Mesenchymal stem cell (in vitro differentiated cells and primary cell): ENCODE measurements at regions not wholly inside any gene's neighbourhood (a gene's known extent, or its start where the extent isn't known, plus 50 kb on each side); places are given as distances from the start of the nearest gene placed in this dataset.
A peak's percentile ranks its signal among the peaks of the same experiment; 100 is the strongest.

Experiments
- DNase-seq: peaks from one replicate; pipeline ENCODE4 v3.0.0-alpha.2; 2013
- H2AFZ ChIP-seq: one replicate; pipeline ENCODE4 v1.6.1; 2013; ENCODE audit warnings: low read depth, mild to moderate bottlenecking, control low read depth, inconsistent platforms, low read length, moderate library complexity
- H2AK5ac ChIP-seq: 2 replicates; pipeline ENCODE4 v1.6.1; 2013; ENCODE audit warnings: low read length, moderate library complexity, mild to moderate bottlenecking, inconsistent platforms; ENCODE audit not compliant: severe bottlenecking
- H2BK120ac ChIP-seq: one replicate; pipeline ENCODE4 v1.6.1; 2013; ENCODE audit warnings: low read depth, mild to moderate bottlenecking, inconsistent platforms, low read length, moderate library complexity
- H2BK12ac ChIP-seq, 2 experiments: one replicate each; pipeline ENCODE4 v1.6.1; 2013; ENCODE audit warnings: inconsistent platforms in 2 of 2, low read length in 2 of 2, mild to moderate bottlenecking in 2 of 2, moderate library complexity in 2 of 2, control low read depth in 1 of 2
- H2BK15ac ChIP-seq: one replicate; pipeline ENCODE4 v1.6.1; 2013; ENCODE audit warnings: mild to moderate bottlenecking, low read depth, inconsistent platforms; ENCODE audit not compliant: poor library complexity, severe bottlenecking
- H2BK5ac ChIP-seq: 2 replicates; pipeline ENCODE4 v1.6.1; 2013; ENCODE audit warnings: low read depth, mild to moderate bottlenecking, low read length, control low read depth, inconsistent platforms; ENCODE audit not compliant: poor library complexity, severe bottlenecking
- H3K14ac ChIP-seq, 2 experiments: one replicate each; pipeline ENCODE4 v1.6.1; 2013; ENCODE audit warnings: inconsistent platforms in 2 of 2, low read length in 2 of 2, control low read depth in 1 of 2, mild to moderate bottlenecking in 1 of 2, moderate library complexity in 1 of 2
- H3K18ac ChIP-seq, 2 experiments: one replicate each; pipeline ENCODE4 v1.6.1; 2013; ENCODE audit warnings: inconsistent platforms in 2 of 2, low read length in 2 of 2, control low read depth in 1 of 2, low read depth in 1 of 2, mild to moderate bottlenecking in 1 of 2
- H3K23ac ChIP-seq, 2 experiments: one replicate each; pipeline ENCODE4 v1.6.1; 2013; ENCODE audit warnings: inconsistent platforms in 2 of 2, low read length in 2 of 2, mild to moderate bottlenecking in 2 of 2, moderate library complexity in 2 of 2, control low read depth in 1 of 2
- H3K27ac ChIP-seq: 2 replicates; pipeline ENCODE4 v1.5.1; 2013; ENCODE audit warnings: mild to moderate bottlenecking, moderate library complexity, low read length, control low read depth, inconsistent platforms; ENCODE audit not compliant: poor library complexity, severe bottlenecking
- H3K27me3 ChIP-seq, 2 experiments: 2 replicates each; pipeline versions ENCODE4 v1.6.1 to v1.7.0; 2013; ENCODE audit warnings: low read length in 2 of 2, mild to moderate bottlenecking in 2 of 2, moderate library complexity in 2 of 2, control low read depth in 1 of 2, inconsistent platforms in 1 of 2; ENCODE audit not compliant: control insufficient read depth in 1 of 2, insufficient read depth in 1 of 2
- H3K36me3 ChIP-seq, 2 experiments: 2 replicates each; pipeline versions ENCODE4 v1.6.1 to v1.7.0; 2013; ENCODE audit warnings: low read length in 2 of 2, control low read depth in 1 of 2, inconsistent platforms in 1 of 2, low read depth in 1 of 2, mild to moderate bottlenecking in 1 of 2; ENCODE audit not compliant: insufficient read depth in 2 of 2, control insufficient read depth in 1 of 2
- H3K4ac ChIP-seq, 2 experiments: one replicate each; pipeline ENCODE4 v1.6.1; 2013; ENCODE audit warnings: inconsistent platforms in 2 of 2, low read length in 2 of 2, mild to moderate bottlenecking in 2 of 2, moderate library complexity in 2 of 2, control low read depth in 1 of 2, low read depth in 1 of 2
- H3K4me1 ChIP-seq: 2 replicates; pipeline ENCODE4 v1.6.1; 2013; ENCODE audit warnings: low read depth, low read length, control low read depth; ENCODE audit not compliant: control insufficient read depth, insufficient read depth
- H3K4me2 ChIP-seq: 2 replicates; pipeline ENCODE4 v1.6.1; 2013; ENCODE audit warnings: low read length, mild to moderate bottlenecking, inconsistent platforms; ENCODE audit not compliant: poor library complexity, severe bottlenecking
- H3K4me3 ChIP-seq, 2 experiments: 2 replicates each; pipeline versions ENCODE4 v1.5.1 to v1.7.0; 2013; ENCODE audit warnings: low read length in 2 of 2, mild to moderate bottlenecking in 2 of 2, control low read depth in 1 of 2, low read depth in 1 of 2; ENCODE audit not compliant: insufficient read depth in 1 of 2
- H3K79me1 ChIP-seq: replicated peaks from 2 replicates; pipeline ENCODE4 v1.6.1; 2013; ENCODE audit warnings: mild to moderate bottlenecking, control low read depth, low read length, inconsistent platforms; ENCODE audit not compliant: poor library complexity, severe bottlenecking
- H3K9ac ChIP-seq: 2 replicates; pipeline ENCODE4 v1.7.0; 2013; ENCODE audit warnings: mild to moderate bottlenecking, low read length, moderate library complexity
- H3K9me3 ChIP-seq: 2 replicates; pipeline ENCODE4 v1.7.0; 2013; ENCODE audit warnings: mild to moderate bottlenecking, low read length; ENCODE audit not compliant: control insufficient read depth
- H4K8ac ChIP-seq: one replicate; pipeline ENCODE4 v1.6.1; 2013; ENCODE audit warnings: inconsistent platforms, mild to moderate bottlenecking, low read length, moderate library complexity
- H4K91ac ChIP-seq: one replicate; pipeline ENCODE4 v1.6.1; 2013; ENCODE audit warnings: mild to moderate bottlenecking, low read length, inconsistent platforms
- WGBS: methylation state at CpG from one replicate; pipeline ENCODE4 v1.1.7; 2013; ENCODE audit warnings: mixed read lengths; 5-methylcytosine and 5-hydroxymethylcytosine counted together

- H3K18ac ChIP-seq, result no peak overlapping the region
- H2BK12ac ChIP-seq, result no peak overlapping the region
- H2BK15ac ChIP-seq, result no peak overlapping the region
- H3K79me1 ChIP-seq, result no peaks in the 10 kb centered on the region
- no peak overlapping the region for H3K4ac ChIP-seq
- no peak overlapping the region for H2AFZ ChIP-seq
- H3K14ac ChIP-seq, result no peak overlapping the region
- H2BK120ac ChIP-seq, result no peak overlapping the region
- peaks cover 0 to 19% of the 10 kb centered on the region in 2 experiments for H3K27me3 ChIP-seq
- no peak overlapping the region for H3K23ac ChIP-seq
- no peak for DNase-seq
- no peak overlapping the region for H2BK5ac ChIP-seq
- H3K4me1 ChIP-seq, result no peaks in the 10 kb centered on the region
- no peak overlapping the region for H3K4me2 ChIP-seq
- H4K91ac ChIP-seq, result no peak overlapping the region
- no peaks in the 10 kb centered on the region for H3K9me3 ChIP-seq
- no peaks in the 10 kb centered on the region for H3K36me3 ChIP-seq
- H3K27ac ChIP-seq, result no peak overlapping the region
- no peak overlapping the region for H2AK5ac ChIP-seq
- no peak overlapping the region for H3K4me3 ChIP-seq
- H4K8ac ChIP-seq, result no peak overlapping the region
- 0% methylated on average over 1 of the region's 1 CpG for WGBS
- H3K9ac ChIP-seq, result no peak overlapping the region
These were observed 163.4 kb downstream of the HAPSTR1 start for GRCh38 chr16:9254863-9255262.

DNA sequence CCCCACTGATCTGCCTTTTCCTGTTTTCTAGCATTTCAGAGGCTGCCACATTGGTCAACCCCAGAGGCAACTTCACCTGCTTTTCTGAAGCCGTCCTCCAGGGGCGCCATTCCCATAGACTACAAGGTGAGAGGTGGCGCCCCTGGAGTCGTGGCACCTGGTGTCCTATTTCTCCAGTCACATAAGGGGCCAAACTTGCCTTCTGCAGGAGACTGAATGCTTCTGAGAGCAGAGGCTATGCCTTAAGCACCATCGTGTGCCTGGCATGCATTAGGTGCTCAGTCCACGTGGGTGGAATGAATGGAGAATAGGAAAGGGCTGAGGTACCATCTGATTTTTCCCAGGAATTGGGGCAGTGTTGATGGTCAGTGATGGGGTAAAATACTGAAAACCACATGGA is 164.8 kb downstream of the HAPSTR1 start:
- no peaks in the 10 kb centered on the region for H3K9me3 ChIP-seq
- H3K27me3 ChIP-seq, result peaks cover 0 to 22% of the 10 kb centered on the region in 2 experiments
- no peak overlapping the region for H2BK120ac ChIP-seq
- no peak overlapping the region for H4K8ac ChIP-seq
- no peaks in the 10 kb centered on the region for H3K36me3 ChIP-seq
- no peak overlapping the region for H3K18ac ChIP-seq
- H3K27ac ChIP-seq, result no peak overlapping the region
- H3K4me2 ChIP-seq, result no peak overlapping the region
- no peak overlapping the region for H2BK12ac ChIP-seq
- no peak overlapping the region for H3K14ac ChIP-seq
- no peak overlapping the region for H2AK5ac ChIP-seq
- no peak overlapping the region for H2AFZ ChIP-seq
- H3K9ac ChIP-seq, result no peak overlapping the region
- no peaks in the 10 kb centered on the region for H3K4me1 ChIP-seq
- no peak overlapping the region for H2BK5ac ChIP-seq
- H3K4me3 ChIP-seq, result no peak overlapping the region
- no peaks in the 10 kb centered on the region for H3K79me1 ChIP-seq
- H3K23ac ChIP-seq, result no peak overlapping the region
- 24% methylated on average over 6 of the region's 6 CpGs for WGBS
- DNase-seq, result no peak
- no peak overlapping the region for H2BK15ac ChIP-seq
- no peak overlapping the region for H4K91ac ChIP-seq
- H3K4ac ChIP-seq, result no peak overlapping the region

DNA sequence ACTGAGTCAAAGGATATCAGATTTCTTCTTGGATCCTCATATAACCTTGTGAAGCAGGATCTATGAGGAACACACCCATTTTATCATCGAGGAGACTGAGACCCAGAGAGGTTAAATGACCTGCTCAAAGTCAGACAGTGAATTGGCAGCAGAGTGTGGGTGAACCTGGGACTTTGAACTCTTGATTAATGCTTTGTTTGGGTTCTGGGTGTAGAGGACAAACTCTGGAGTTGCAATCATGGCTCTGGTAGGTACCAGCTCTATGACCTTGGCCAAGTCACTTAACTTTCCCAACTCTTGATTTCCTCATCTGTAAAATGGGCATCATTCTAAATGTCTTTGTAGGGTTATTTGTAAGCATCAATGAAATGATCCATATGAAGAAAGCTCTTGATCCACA is 166.4 kb downstream of the HAPSTR1 start:
- 56% methylated on average over 1 of the region's 1 CpG for WGBS
- no peaks in the 10 kb centered on the region for H3K4me1 ChIP-seq
- H3K79me1 ChIP-seq, result no peaks in the 10 kb centered on the region
- H2BK15ac ChIP-seq, result no peak overlapping the region
- peaks cover 0 to 22% of the 10 kb centered on the region in 2 experiments for H3K27me3 ChIP-seq
- no peak overlapping the region for H4K91ac ChIP-seq
- no peak overlapping the region for H3K4me3 ChIP-seq
- no peaks in the 10 kb centered on the region for H3K36me3 ChIP-seq
- H2AFZ ChIP-seq, result no peak overlapping the region
- H2AK5ac ChIP-seq, result no peak overlapping the region
- H3K14ac ChIP-seq, result no peak overlapping the region
- H3K18ac ChIP-seq, result no peak overlapping the region
- H3K27ac ChIP-seq, result no peak overlapping the region
- H2BK12ac ChIP-seq, result no peak overlapping the region
- no peak overlapping the region for H2BK120ac ChIP-seq
- H3K9ac ChIP-seq, result no peak overlapping the region
- H3K4ac ChIP-seq, result no peak overlapping the region
- no peaks in the 10 kb centered on the region for H3K9me3 ChIP-seq
- no peak for DNase-seq
- H3K23ac ChIP-seq, result no peak overlapping the region
- no peak overlapping the region for H3K4me2 ChIP-seq
- H4K8ac ChIP-seq, result no peak overlapping the region
- H2BK5ac ChIP-seq, result no peak overlapping the region

DNA sequence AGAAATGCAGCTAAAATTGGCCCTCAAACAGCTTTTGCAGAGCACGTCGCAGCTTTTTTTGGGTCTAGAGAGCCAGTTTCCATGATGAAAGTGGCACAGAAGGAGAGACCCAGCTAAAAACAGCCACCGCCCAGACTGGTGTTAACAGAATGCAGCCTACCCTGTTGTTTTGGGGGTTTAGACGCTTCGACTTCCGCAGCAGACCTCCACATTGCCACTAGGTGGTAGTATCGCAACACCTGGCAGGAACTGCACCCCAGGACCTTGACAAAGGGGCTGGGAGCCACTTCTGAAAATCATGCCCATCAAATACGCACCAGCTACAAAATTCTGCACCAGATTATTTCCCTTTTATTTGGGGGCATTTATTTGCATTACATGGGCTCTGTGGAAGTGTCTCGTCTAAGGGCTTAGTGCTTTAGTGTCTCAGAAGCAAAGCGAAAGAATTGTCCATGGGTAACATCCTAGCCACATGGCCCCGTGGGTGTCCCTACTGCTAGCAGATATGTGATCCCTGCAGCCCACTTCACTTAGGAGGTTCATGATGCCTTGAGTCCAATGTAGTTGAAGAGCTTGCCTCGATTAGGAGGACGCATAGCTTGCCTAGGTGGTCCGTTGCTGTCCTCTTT is 167.1 kb downstream of the HAPSTR1 start:
- Histone ChIP-seq H3K14ac (no peak overlapping the region), H3K9me3 (no peaks in the 10 kb centered on the region), H3K18ac (no peak overlapping the region), H3K27ac (no peak overlapping the region), H4K8ac (no peak overlapping the region), H2BK12ac (no peak overlapping the region), H2BK15ac (no peak overlapping the region), H2AFZ (no peak overlapping the region), H3K4me3 (no peak overlapping the region), H3K9ac (no peak overlapping the region), H3K27me3 (peaks cover 0 to 22% of the 10 kb centered on the region in 2 experiments), H2BK120ac (no peak overlapping the region), H3K4me1 (no peaks in the 10 kb centered on the region), H3K23ac (no peak overlapping the region), H2BK5ac (no peak overlapping the region), H3K36me3 (no peaks in the 10 kb centered on the region), H2AK5ac (no peak overlapping the region), H4K91ac (peak overlapping the region; percentile 27), H3K4ac (no peak overlapping the region), H3K4me2 (no peak overlapping the region), H3K79me1 (no peaks in the 10 kb centered on the region)
- WGBS, result 53% methylated on average over 13 of the region's 14 CpGs
- no peak for DNase-seq
